ENCODE measurements at regions not wholly inside any gene's neighbourhood (a gene's known extent, or its start where the extent isn't known, plus 50 kb on each side); places are given as distances from the start of the nearest gene placed in this dataset.
A peak's percentile ranks its signal among the peaks of the same experiment; 100 is the strongest.

GRCh38 chr6:14339711-14340584, 222.4 kb downstream of the CD83 start:
- Mint-ChIP-seq H3K4me1 (no peaks in the 10 kb centered on the region), H3K27ac (ENCODE audit: unreplicated experiment) (no peak overlapping the region), H3K4me3 (no peak overlapping the region), H3K9me3 (no peaks in the 10 kb centered on the region), H3K36me3 (ENCODE audit: low read depth) (no peaks in the 10 kb centered on the region), H3K27me3 (ENCODE audit: low read depth) (peaks cover 3% of the 10 kb centered on the region)
- TF ChIP-seq CTCF (conservative IDR thresholded peaks at IDR 0.05), result no peak
- no peak for DNase-seq (ENCODE audit: low read depth, low spot score)

- no peak for TF ChIP-seq CTCF (conservative IDR thresholded peaks at IDR 0.05)
- DNase-seq (ENCODE audit: low read depth, low spot score), result no peak
- H3K4me1 Mint-ChIP-seq, result no peaks in the 10 kb centered on the region
- H3K27me3 Mint-ChIP-seq (ENCODE audit: low read depth), result peaks cover 3% of the 10 kb centered on the region
- no peak overlapping the region for H3K27ac Mint-ChIP-seq (ENCODE audit: unreplicated experiment)
- no peak overlapping the region for H3K4me3 Mint-ChIP-seq
- H3K36me3 Mint-ChIP-seq (ENCODE audit: low read depth), result no peaks in the 10 kb centered on the region
- no peaks in the 10 kb centered on the region for H3K9me3 Mint-ChIP-seq
Observed at GRCh38 chr6:14344486-14344885, 226.9 kb downstream of the CD83 start.

GRCh38 chr6:14348389-14348788, 230.8 kb downstream of the CD83 start:
- H3K27me3 Mint-ChIP-seq (ENCODE audit: low read depth), result no peaks in the 10 kb centered on the region
- no peaks in the 10 kb centered on the region for H3K9me3 Mint-ChIP-seq
- TF ChIP-seq CTCF (conservative IDR thresholded peaks at IDR 0.05), result no peak
- no peak for DNase-seq (ENCODE audit: low read depth, low spot score)
- no peak overlapping the region for H3K4me3 Mint-ChIP-seq
- H3K36me3 Mint-ChIP-seq (ENCODE audit: low read depth), result no peaks in the 10 kb centered on the region
- peaks cover 7% of the 10 kb centered on the region for H3K4me1 Mint-ChIP-seq
- no peak overlapping the region for H3K27ac Mint-ChIP-seq (ENCODE audit: unreplicated experiment)

GRCh38 chr6:14349507-14349906, 231.9 kb downstream of the CD83 start:
- Mint-ChIP-seq H3K4me1 (peaks cover 7% of the 10 kb centered on the region), H3K27ac (ENCODE audit: unreplicated experiment) (no peak overlapping the region), H3K36me3 (ENCODE audit: low read depth) (no peaks in the 10 kb centered on the region), H3K27me3 (ENCODE audit: low read depth) (no peaks in the 10 kb centered on the region), H3K4me3 (no peak overlapping the region), H3K9me3 (no peaks in the 10 kb centered on the region)
- no peak for DNase-seq (ENCODE audit: low read depth, low spot score)
- no peak for TF ChIP-seq CTCF (conservative IDR thresholded peaks at IDR 0.05)

GRCh38 chr6:14350210-14350609, 232.6 kb downstream of the CD83 start:
- Mint-ChIP-seq H3K4me3 (no peak overlapping the region), H3K27me3 (ENCODE audit: low read depth) (no peaks in the 10 kb centered on the region), H3K27ac (ENCODE audit: unreplicated experiment) (peak overlapping the region; percentile 95), H3K36me3 (ENCODE audit: low read depth) (no peaks in the 10 kb centered on the region), H3K9me3 (no peaks in the 10 kb centered on the region), H3K4me1 (peaks cover 7% of the 10 kb centered on the region)
- no peak for TF ChIP-seq CTCF (conservative IDR thresholded peaks at IDR 0.05)
- DNase-seq (ENCODE audit: low read depth, low spot score), result no peak
